Effector CD4-positive, alpha-beta T cell (primary cell): ENCODE measurements at regions not wholly inside any gene's neighbourhood (a gene's known extent, or its start where the extent isn't known, plus 50 kb on each side); places are given as distances from the start of the nearest gene placed in this dataset.
"Not testable (repeated sequence)": the region's sequence is repeated elsewhere in the genome, so short reads cannot be mapped to it uniquely, and the experiment has no call there.

Source experiments
- DNase-seq: peaks from one replicate; pipeline ENCODE4 v3.0.0-alpha.2; 2020

- no peak for DNase-seq
Measured at GRCh38 chr11:115605871-115606497, 101.8 kb upstream of the CADM1 start.

DNA sequence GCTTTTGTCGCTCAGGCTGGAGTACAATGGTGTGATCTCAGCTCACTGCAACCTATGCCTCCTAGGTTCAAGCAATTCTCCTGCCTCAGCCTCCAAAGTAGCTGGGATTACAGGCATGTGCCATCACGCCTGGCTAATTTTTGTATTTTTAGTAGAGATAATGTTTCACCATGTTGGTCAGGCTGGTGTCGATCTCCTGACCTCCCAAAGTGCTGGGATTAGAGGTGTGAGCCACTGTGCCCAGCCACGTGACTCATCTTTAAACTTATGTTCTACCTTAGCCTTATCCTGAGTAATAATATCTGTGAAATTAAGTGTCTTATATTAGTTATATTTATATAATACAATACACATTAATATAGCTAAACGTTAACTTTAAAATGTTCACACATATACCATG lies 101.2 kb upstream of the CADM1 start:
- not testable (repeated sequence) for DNase-seq

GRCh38 chr11:115599125-115599524 lies 94.9 kb upstream of the CADM1 start:
- no peak for DNase-seq

DNA sequence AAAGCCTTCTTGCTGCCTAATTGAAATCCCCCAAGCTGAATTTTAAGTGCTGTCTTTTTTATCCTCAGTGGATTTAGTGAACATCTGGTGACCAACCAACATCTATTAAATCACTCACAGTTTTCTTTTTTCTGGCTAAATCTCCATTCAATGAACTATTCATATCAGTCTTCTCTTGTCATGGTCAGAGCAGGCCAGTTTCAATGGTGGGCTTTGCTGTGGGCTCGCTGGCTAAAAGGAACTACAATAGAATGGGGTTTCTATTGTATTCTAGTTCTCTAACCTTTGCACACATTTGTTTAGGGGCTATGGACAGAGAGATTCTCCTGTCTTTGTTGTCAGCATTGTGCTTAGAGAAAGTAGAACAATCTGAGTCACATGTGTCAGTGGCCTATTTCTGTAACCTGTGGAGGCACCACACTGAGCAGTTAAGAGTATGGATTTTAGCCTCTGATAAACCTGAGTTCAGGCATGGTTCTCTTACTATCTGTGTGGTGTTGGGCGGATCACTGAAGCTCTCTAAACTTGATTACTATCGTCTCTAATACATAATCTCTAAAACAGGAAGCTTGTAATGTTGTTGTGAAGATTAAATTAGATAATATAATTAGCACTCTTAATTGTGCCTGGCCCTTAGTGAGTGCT lies 94.2 kb upstream of the CADM1 start:
- DNase-seq, result no peak

GRCh38 chr11:115591380-115591779 lies 87.2 kb upstream of the CADM1 start:
- DNase-seq, result no peak

- no peak for DNase-seq
Measured at GRCh38 chr11:115590254-115590653, 86.0 kb upstream of the CADM1 start.

DNA sequence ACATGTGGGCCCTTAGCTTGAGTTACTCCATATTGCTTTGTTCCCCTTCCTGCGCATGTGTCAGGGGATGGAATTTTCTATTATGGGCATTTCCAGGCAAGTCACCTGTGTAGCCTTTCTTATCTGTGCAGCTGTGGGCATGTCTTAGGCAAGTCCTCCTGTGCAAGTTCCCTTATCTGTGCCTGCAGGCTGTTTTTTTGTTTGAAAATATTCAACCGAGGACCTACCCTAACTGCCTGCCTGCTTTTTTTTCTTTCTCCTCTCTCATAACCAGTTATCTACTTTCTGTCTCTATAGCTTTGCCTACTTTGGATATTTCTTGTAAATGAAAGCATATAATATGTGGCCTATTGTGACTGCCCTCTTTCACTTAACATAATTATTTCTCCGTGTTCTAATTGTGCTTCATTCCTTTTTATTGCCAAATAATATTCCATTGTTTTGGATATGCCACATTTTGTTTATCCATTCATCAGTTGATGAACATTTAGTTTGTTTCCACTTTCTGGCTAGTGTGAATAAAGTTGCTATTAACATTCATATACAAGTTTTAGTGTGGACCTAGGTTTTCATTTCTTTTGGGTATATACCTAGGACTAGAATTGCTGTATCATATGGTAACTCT lies 83.6 kb upstream of the CADM1 start:
- DNase-seq, result no peak

GRCh38 chr11:115585361-115586024 lies 81.3 kb upstream of the CADM1 start:
- DNase-seq, result no peak

DNA sequence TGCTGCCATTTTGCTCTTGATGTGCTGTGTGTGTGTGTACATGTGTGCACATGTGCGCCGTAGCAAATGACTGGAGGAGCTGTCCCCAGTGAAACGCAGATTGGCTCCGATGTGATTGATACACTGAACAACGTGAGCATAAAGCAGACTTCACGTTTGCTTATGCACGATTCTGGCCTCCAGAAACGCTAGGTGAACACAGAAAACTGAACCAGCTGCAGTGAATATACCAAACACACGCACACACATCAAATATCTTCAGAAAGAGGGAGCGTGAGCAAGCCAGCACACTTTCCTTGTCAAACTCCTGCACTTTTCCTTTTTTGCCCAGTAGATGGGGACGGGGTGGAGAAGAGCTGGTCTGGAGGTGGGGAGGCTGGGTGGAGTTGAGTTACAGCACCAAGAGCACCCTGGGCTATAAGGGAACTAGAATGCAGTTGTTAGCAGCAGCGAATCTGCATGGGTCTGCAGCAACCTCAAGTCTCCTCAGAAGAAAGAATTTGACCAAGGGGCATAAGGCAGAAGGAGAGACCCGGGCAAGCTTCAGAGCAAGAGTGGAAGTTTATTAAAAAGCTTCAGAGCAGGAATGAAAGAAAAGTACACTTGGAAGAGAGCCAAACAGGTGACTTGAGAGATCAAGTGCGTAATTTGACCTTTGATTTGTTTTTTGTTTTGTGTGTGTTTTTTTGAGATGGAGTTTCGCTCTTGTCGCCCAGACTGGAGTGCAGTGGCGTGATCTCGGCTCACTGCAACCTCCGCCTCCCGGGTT lies 77.8 kb upstream of the CADM1 start:
- DNase-seq, result no peak

DNA sequence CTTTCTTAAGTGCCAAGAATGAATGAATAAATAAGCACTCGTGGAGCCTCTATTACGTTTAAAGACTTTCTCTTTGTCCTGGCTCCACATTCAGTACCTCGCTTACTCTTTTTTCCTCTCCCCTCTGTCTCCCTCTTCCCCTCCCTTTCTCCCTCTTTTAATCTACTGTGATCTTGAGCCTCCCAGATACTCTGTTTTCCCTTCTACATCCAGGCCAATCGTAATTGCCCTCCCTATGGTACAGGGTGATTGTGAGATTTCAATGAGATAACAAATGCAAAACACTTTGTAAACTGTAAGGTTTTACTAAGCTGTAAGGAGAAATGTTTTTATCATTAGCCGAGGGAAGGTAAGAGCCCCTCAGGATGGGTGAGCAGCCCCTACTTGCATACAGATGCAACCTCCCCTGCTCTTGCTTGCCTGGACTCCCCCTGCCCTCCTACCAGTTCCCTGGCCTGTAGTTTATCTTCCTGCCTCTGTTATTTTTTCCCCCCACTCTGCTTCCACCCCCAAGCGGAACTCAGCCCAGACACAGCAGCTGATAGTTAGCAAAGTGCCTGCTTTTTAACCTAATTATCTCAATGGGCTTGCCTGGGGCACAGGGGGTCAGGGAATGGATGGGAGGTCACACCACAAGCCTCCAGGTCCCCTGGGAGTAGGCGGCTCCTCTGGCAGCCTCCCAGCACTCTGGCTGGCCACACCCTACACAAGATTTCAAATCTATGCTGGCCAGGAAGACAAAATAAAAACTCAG lies 76.9 kb upstream of the CADM1 start:
- DNase-seq, result no peak

GRCh38 chr11:115580416-115580815 lies 76.2 kb upstream of the CADM1 start:
- DNase-seq, result no peak

- no peak for DNase-seq
Measured at GRCh38 chr11:115579181-115579825, 75.1 kb upstream of the CADM1 start.

DNA sequence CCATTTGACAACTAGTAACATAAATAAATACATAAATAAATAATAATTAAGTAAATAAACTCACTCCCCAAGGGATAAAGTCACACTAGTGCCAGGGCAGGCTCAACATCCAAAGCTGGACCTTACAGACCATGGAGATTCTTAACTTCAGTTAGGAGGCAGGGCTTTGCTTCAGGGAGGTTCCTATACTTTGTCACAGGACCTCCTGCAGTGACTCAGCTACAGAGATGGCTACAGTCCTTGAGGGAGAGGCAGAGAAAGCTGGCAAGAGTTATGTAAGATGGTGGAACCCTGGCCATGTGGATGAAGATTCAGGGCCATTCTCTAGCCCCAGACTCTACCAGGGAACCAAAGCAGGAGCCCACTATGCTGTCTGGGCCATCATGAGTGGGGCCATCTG lies 74.1 kb upstream of the CADM1 start:
- no peak for DNase-seq

- DNase-seq, result no peak
Measured at GRCh38 chr11:115577701-115578100, 73.5 kb upstream of the CADM1 start.

GRCh38 chr11:115576606-115577380 lies 72.6 kb upstream of the CADM1 start:
- DNase-seq, result no peak

GRCh38 chr11:115572551-115572950 lies 68.3 kb upstream of the CADM1 start:
- DNase-seq, result no peak

DNA sequence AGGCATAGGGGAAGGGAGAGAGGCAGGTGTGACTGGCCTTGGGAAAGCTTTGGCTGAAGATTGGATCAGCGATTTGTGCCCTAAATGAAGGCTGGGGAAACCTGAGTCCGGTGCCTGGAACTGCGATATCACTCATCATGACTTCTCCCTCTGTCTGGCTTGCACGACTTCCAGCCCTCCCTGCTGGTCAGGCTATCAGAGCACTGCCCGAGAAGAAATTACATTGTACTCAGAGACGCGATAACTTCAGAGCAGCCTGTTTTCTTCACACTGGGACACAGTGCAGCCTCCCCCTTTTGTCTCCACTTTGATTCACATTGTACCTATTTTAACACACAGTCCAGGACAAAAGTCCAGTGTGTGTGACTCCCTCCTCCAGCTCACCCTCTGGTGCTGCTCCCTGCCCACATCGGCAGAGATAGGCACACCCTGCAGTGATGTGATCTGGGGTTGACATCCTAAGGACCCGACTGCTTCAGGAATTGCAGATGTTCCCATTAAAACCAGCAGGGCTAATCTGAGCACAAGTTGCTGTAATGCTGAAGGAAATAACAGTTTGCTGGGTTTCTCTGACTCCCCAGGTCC lies 62.1 kb upstream of the CADM1 start:
- DNase-seq, result no peak

- DNase-seq, result no peak
Measured at GRCh38 chr11:115564851-115565250, 60.6 kb upstream of the CADM1 start.

DNA sequence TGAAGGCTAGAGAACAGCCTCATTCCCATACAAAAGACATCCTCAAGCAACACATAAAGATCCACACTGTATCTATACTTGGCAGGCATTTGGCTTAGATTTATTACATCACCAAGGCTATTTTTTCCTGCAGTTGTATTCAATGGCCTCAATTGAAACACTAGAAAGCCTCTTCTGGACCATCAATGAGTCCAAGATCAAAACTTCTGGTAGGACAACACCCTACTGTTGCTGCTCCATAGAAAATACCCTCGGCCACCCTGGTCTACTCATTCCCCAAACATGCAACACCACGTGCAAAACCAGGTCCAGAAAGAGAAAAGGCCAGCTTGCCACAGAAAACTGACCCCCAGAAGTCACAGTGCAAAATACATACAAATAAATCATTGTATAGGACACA lies 56.9 kb upstream of the CADM1 start:
- no peak for DNase-seq

- DNase-seq, result no peak
Measured at GRCh38 chr11:115558635-115559034, 54.4 kb upstream of the CADM1 start.

DNA sequence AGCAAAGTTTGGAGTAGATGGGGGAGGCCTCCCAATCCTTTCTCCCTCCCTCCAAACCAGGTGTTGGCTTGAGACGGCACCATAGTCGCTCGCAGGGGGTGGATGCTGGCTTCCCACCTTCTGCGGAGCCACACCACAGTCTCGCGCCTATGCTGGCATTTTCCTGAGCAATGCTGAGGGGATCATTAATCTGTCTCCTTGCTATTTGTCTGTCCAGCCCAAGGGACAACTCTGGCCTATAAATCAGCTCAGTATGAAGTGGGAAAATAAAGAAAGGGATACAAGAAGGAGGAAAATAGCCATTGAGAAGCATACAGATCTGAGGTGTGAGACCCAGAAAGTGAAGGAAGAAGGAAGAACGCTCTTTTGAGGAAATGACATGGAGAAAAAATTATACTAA lies 53.5 kb upstream of the CADM1 start:
- DNase-seq, result no peak
